Panc1 (cell line): ENCODE measurements at regions not wholly inside any gene's neighbourhood (a gene's known extent, or its start where the extent isn't known, plus 50 kb on each side); places are given as distances from the start of the nearest gene placed in this dataset.

Experiments
- ATAC-seq: fragments of 200-7000 bp; cut with Tn5 transposase; 2 replicates; pipeline ENCODE4 v1.9.1; 2020; ENCODE audit warnings: mild to moderate bottlenecking, moderate library complexity
- BruUV-seq: library from RNA; stranded (reverse); fragments of 400-500 nt; replicated peaks from 2 replicates; lab custom pipeline; 2021; lab: Mats Ljungman, UMichigan
- CTCF ChIA-PET: fragments of 300-600 bp; sonication (Branson Sonifier 250); formaldehyde crosslinking; loops from one replicate; lab custom pipeline; 2022; ENCODE audit warnings: antibody characterized with exemption; lab: Charles Lee
- POLR2A ChIA-PET: fragments of 300-600 bp; sonication (Branson Sonifier 250); formaldehyde crosslinking; loops from one replicate; lab custom pipeline; 2022; ENCODE audit warnings: antibody characterized with exemption; lab: Charles Lee
- DNase-seq: peaks from one replicate; pipeline ENCODE4 v3.0.0-alpha.2; 2010; ENCODE audit warnings: low read depth, low spot score
- H3K27ac ChIP-seq: 2 replicates; pipeline ENCODE4 v1.5.1; 2011; ENCODE audit warnings: mild to moderate bottlenecking, low read length, inconsistent platforms
- H3K27me3 ChIP-seq: fragments of 200-500 bp; sonication (Bioruptor generic); 2 replicates; pipeline ENCODE4 v1.6.0; 2014; ENCODE audit warnings: low read length, inconsistent platforms; ENCODE audit not compliant: control insufficient read depth, insufficient read depth
- H3K36me3 ChIP-seq: fragments of 200-500 bp; sonication (Bioruptor generic); 2 replicates; pipeline ENCODE4 v1.5.1; 2014; ENCODE audit warnings: inconsistent platforms, mild to moderate bottlenecking, low read length, moderate library complexity; ENCODE audit not compliant: control insufficient read depth, insufficient read depth
- H3K4me1 ChIP-seq: 2 replicates; pipeline ENCODE4 v1.5.1; 2011; ENCODE audit warnings: inconsistent platforms, mild to moderate bottlenecking, low read length, moderate library complexity; ENCODE audit not compliant: control insufficient read depth, insufficient read depth
- H3K4me3 ChIP-seq, 2 experiments: 2 replicates each; pipeline ENCODE4 v1.5.1; 2011 to 2012; ENCODE audit warnings: low read depth in 2 of 2, low read length in 2 of 2, mild to moderate bottlenecking in 2 of 2, inconsistent platforms in 1 of 2, moderate library complexity in 1 of 2
- H3K9me3 ChIP-seq: fragments of 200-500 bp; sonication (Bioruptor generic); 2 replicates; pipeline ENCODE4 v1.5.1; 2014; ENCODE audit warnings: low read depth, mild to moderate bottlenecking, inconsistent platforms, low read length, moderate library complexity; ENCODE audit not compliant: control insufficient read depth, insufficient read depth
- POLR2AphosphoS5 ChIP-seq: IDR thresholded peaks from 2 replicates; pipeline ENCODE4 v1.6.1; 2012; ENCODE audit warnings: mild to moderate bottlenecking, low read depth, low read length, moderate library complexity
- SIN3A ChIP-seq: IDR thresholded peaks from 2 replicates; pipeline ENCODE4 v1.6.1; 2012; ENCODE audit warnings: low read depth, mild to moderate bottlenecking, low read length, moderate library complexity, borderline replicate concordance; ENCODE audit not compliant: insufficient read depth
- TCF7L2 ChIP-seq: IDR thresholded peaks from 2 replicates; pipeline ENCODE4 v1.6.1; 2011; ENCODE audit warnings: mild to moderate bottlenecking, low read depth, low read length, inconsistent platforms
- in situ Hi-C: cut with HindIII; loops from 2 replicates; pipeline ENCODE4 v1.10.0; 2016; ENCODE audit warnings: low sequenced_read_pairs, low pct_unique_long_range_greater_than_20kb
- intact Hi-C: fragments of 100-400 bp; cut with micrococcal nuclease; formaldehyde crosslinking; loops from one replicate; pipeline ENCODE4 v1.10.0; 2022; ENCODE audit not compliant: unreplicated experiment
- TF ChIP-seq, protein P1 (sequence below), 2 experiments: IDR thresholded peaks; 2 replicates each; pipeline ENCODE4 v1.6.1; 2011 to 2012; ENCODE audit warnings: low read depth in 2 of 2, control low read depth in 1 of 2, low read length in 1 of 2, mild to moderate bottlenecking in 1 of 2, moderate library complexity in 1 of 2; ENCODE audit not compliant: insufficient read depth in 1 of 2
- TF ChIP-seq, protein P2 (sequence below): fragments of 450-650 bp; IDR thresholded peaks from 2 replicates; pipeline ENCODE4 v1.5.1; 2017; ENCODE audit warnings: mild to moderate bottlenecking

DNA sequence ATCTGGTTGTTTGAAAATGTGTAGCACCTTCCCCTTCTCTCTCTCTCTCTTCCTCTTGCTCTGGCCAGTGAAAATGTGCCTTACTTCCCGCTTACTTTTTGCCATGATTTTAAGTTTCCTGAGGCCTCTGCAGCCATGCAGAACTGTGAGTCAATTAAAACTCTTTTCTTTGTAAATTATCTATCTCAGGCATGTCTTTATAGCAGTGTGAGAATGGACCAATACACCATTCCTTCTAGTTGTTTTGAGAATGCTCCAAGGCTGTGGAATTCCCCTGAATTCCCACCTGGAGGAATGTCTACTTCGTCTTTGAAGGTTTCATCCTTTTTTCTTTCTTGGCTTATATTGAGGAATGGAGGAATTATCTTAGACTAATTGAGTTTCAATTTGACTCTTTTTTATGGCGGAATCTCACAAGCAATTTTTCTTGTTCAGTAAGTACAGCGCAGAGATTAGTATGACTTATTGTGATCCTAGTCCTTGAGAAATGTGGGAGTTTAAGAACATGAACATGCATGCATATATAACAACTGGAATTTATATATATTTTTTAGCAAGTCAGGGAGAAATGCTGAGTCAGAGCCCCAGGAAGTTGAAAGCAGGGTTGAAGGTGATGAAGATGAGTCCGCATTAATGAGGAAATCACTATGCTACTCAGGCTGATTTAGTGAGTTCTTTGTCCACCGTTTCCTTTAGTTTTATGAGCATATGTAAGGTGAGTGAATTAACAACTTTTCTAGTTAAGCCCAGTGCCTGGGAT is 488.1 kb upstream of the ADAMTS16 start:
- Histone ChIP-seq H3K27ac (no peak overlapping the region), H3K4me3 (no peak overlapping the region), H3K27me3 (no peaks in the 10 kb centered on the region), H3K36me3 (no peaks in the 10 kb centered on the region), H3K9me3 (no peaks in the 10 kb centered on the region), H3K4me1 (no peaks in the 10 kb centered on the region)
- no peak for ATAC-seq
- BruUV-seq: no TSS peak
- POLR2A ChIA-PET: no interaction called here
- CTCF ChIA-PET: no interaction called here
- in situ Hi-C loops: no loop called here
- intact Hi-C loops: no loop called here
- no peak for DNase-seq
- TF ChIP-seq SIN3A: no peak
- TF ChIP-seq, protein P1, sequence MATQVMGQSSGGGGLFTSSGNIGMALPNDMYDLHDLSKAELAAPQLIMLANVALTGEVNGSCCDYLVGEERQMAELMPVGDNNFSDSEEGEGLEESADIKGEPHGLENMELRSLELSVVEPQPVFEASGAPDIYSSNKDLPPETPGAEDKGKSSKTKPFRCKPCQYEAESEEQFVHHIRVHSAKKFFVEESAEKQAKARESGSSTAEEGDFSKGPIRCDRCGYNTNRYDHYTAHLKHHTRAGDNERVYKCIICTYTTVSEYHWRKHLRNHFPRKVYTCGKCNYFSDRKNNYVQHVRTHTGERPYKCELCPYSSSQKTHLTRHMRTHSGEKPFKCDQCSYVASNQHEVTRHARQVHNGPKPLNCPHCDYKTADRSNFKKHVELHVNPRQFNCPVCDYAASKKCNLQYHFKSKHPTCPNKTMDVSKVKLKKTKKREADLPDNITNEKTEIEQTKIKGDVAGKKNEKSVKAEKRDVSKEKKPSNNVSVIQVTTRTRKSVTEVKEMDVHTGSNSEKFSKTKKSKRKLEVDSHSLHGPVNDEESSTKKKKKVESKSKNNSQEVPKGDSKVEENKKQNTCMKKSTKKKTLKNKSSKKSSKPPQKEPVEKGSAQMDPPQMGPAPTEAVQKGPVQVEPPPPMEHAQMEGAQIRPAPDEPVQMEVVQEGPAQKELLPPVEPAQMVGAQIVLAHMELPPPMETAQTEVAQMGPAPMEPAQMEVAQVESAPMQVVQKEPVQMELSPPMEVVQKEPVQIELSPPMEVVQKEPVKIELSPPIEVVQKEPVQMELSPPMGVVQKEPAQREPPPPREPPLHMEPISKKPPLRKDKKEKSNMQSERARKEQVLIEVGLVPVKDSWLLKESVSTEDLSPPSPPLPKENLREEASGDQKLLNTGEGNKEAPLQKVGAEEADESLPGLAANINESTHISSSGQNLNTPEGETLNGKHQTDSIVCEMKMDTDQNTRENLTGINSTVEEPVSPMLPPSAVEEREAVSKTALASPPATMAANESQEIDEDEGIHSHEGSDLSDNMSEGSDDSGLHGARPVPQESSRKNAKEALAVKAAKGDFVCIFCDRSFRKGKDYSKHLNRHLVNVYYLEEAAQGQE (IDR thresholded peaks at IDR 0.05; ENCODE audit: insufficient read depth in 1 of 2, low read depth in 2 of 2, low read length in 1 of 2): no peak
- TF ChIP-seq, protein P2, sequence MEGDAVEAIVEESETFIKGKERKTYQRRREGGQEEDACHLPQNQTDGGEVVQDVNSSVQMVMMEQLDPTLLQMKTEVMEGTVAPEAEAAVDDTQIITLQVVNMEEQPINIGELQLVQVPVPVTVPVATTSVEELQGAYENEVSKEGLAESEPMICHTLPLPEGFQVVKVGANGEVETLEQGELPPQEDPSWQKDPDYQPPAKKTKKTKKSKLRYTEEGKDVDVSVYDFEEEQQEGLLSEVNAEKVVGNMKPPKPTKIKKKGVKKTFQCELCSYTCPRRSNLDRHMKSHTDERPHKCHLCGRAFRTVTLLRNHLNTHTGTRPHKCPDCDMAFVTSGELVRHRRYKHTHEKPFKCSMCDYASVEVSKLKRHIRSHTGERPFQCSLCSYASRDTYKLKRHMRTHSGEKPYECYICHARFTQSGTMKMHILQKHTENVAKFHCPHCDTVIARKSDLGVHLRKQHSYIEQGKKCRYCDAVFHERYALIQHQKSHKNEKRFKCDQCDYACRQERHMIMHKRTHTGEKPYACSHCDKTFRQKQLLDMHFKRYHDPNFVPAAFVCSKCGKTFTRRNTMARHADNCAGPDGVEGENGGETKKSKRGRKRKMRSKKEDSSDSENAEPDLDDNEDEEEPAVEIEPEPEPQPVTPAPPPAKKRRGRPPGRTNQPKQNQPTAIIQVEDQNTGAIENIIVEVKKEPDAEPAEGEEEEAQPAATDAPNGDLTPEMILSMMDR: no peak
- TF ChIP-seq TCF7L2: no peak
- no peak for TF ChIP-seq POLR2AphosphoS5

DNA sequence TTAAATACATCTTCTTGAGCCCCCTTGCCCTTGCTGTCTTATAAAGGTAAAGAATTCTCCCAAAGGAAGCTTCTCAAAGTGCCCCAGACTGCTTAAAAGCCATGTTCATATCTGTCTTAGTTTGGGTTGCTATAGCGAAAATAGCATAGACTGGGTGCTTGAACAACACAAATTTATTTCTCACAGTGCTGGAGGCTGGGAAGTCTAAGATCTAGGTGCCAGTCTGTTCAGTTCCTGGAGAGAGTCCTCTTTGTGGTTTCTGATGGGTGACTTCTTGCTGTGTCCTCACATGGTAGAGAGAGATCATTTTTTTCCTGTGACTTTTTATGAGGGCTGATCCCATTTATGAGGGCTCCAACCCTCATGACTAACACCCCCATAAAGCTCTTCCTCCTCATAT is 486.7 kb upstream of the ADAMTS16 start:
- Histone ChIP-seq H3K27me3 (no peaks in the 10 kb centered on the region), H3K4me3 (no peak overlapping the region), H3K36me3 (no peaks in the 10 kb centered on the region), H3K4me1 (no peaks in the 10 kb centered on the region), H3K9me3 (no peaks in the 10 kb centered on the region), H3K27ac (no peak overlapping the region)
- ChIA-PET CTCF (interaction anchor here (0.7 kb wide), 2 partner anchors 178 to 298 kb away, joined by 3 to 4 read pairs; no protein-coding TSS in a partner anchor), POLR2A (no interaction called here)
- BruUV-seq: no TSS peak
- DNase-seq (no peak), ATAC-seq (no peak)
- intact Hi-C loops: no loop called here
- in situ Hi-C loops: no loop called here
- TF ChIP-seq POLR2AphosphoS5 (no peak), SIN3A (no peak), TCF7L2 (no peak)
- TF ChIP-seq, protein P2: no peak
- TF ChIP-seq, protein P1 (IDR thresholded peaks at IDR 0.05; ENCODE audit: insufficient read depth in 1 of 2, low read depth in 2 of 2, low read length in 1 of 2): no peak
